HG03575 (cell line): ENCODE measurements at regions not wholly inside any gene's neighbourhood (a gene's known extent, or its start where the extent isn't known, plus 50 kb on each side); places are given as distances from the start of the nearest gene placed in this dataset.
"Not testable (repeated sequence)": the region's sequence is repeated elsewhere in the genome, so short reads cannot be mapped to it uniquely, and the experiment has no call there.

Experiments
- ATAC-seq: cut with Tn5 transposase; IDR thresholded peaks from one replicate; pipeline ENCODE4 v1.9.1; 2021; ENCODE audit not compliant: unreplicated experiment, insufficient number of reproducible peaks, low FRiP score; ENCODE audit errors: extremely low read depth

DNA sequence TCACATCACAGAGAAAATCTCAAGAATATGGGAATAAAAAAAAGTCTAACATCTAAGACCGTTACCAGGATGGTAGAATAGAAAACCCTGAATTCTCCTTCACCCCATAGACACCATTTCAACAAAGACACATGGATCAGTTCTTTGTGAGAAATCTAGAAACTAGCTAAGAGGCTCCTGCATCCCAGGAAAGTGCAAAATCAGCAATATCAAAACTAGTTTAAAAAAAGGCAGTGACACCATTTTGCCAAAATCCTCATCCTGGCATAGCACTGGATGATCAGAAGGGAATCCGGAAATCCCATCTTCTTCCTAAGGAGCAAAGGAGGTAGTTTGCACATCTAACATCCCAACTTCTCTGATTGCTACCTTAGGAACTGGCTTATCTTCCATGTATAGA, 88.9 kb upstream of the MAGEE2 start:
- ATAC-seq, result no peak

DNA sequence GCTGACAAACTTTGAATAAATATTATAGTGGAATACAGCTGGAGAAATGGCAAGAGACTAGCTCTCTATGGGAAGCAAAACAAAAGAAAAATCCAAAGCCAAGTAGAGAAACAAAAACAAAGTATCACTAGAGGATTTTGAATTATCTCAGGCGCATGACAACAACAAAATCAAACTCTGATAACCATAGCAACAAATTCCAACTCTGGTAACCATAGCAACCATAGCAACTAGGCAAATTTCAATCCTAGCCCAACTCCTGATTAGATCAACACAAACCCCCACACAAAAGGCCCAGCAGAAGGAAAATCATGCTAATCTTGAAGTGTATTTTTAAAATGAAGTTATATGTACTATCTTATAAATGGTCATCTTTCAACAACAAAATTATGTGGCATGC, 98.4 kb upstream of the MAGEE2 start:
- ATAC-seq, result no peak

DNA sequence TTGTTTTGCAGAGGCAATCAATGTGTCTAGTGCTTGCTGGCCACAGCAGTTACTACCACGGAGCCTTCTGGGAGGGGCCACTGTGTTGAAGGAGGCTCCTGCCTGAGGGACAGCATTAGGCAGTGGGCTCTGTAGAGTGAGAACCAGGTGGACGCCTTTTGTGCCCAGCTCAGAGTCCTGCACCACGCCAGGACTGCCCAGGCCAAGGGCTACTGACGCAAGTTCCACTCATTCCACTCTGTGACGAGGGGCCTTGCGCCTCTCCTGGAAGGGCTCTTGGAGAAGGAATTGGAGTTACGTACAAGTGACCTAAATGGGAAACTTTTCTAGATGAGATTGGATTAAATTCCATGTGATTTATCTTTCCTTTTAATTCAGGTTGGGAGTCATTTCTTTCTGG, 102.8 kb upstream of the MAGEE2 start:
- ATAC-seq, result no peak

DNA sequence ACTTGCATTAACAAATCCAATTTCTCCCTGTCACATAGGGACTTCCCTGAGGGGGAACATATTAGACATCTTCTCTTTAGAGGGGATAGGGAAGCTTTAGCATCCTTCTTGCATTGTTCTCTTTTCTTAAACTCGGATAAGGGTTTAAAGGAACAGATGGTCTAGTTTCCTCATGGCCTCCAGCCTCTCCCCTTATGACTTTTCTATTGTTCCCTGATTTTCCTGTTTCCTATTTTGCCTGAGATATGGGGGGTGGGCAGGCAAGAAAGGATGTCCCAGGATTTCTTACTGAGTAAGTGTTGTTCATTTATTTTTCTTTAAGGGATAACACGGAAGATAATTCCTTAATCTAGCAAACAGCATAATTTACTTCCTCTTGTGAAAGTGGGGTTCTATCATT, 107.7 kb upstream of the MAGEE2 start:
- no peak for ATAC-seq

DNA sequence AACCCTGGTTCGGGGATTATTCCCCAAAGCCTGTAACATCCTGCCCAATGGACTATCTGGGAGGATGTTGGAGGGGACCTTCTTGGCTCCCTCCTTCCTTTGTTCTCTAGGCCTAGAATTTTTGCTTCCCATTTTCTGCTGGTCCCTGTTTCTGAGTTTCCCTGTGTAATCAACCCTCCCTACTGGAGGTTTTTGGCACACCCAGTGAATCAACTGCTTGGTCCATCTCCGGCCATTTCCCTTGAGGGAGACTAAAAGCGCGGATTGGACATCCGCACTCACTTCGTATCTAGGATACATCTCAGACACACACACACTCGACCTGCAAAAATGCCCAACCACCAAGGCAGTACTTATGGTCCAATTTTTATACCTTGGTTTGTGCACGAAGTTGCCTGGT, 108.2 kb upstream of the MAGEE2 start:
- no peak for ATAC-seq

DNA sequence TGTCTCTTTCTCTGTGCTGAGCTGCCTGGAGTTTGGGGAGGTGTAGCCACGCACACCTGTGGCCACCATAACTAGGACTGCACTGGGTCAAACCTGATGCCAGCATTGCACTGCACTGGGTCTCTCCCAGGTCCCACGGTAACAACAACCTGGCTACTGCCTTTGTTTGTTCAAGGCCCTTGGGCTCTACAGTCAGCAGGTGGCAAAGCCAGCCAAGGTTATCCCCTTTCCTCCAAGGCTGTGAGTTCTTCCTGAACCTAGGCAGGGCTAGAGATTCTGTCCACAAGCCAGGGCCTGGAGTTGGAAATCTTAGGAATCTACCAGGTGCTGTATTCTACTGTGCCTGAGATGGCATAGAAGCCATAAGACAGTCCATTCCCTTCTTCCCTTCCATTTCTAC, 126.7 kb upstream of the MAGEE2 start:
- ATAC-seq, result no peak

DNA sequence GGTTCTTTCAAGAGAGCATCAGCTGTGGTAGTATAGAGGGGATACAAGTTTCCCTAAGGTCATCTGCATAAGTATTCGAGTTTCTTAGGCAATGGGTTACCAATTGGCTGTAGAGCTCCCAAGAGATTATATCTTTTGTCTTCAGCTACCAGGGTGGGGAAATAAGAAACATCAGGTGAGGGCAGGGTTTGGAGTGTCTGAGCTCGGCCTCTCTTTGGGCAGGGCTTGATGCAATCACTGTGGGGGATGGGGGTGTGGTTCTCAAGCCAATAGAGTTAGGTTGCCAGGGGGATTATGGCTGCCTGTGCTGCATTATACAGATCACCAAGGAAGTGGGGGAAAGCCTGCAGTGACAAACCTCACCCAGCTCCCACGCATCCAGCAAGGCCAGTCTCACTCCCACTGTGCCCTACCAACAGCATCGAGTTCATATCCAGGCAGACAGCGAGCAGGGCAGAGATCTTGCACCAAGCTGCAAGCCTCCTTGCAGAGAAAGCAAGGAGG, 172.1 kb upstream of the MAGEE2 start:
- no peak for ATAC-seq

DNA sequence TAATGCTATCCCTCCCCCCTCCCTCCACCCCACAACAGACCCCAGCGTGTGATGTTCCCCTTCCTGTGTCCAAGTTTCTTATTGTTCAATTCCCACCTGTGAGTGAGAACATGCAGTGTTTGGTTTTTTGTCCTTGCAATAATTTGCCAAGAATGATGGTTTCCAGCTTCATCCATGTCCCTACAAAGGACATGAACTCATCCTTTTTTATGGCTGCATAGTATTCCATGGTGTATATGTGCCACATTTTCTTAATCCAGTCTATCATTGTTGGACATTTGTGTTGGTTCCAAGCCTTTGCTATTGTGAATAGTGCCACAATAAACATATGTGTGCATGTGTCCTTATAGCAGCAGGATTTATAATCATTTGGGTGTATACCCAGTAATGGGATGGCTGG, 176.3 kb upstream of the MAGEE2 start:
- ATAC-seq, result not testable (repeated sequence)

DNA sequence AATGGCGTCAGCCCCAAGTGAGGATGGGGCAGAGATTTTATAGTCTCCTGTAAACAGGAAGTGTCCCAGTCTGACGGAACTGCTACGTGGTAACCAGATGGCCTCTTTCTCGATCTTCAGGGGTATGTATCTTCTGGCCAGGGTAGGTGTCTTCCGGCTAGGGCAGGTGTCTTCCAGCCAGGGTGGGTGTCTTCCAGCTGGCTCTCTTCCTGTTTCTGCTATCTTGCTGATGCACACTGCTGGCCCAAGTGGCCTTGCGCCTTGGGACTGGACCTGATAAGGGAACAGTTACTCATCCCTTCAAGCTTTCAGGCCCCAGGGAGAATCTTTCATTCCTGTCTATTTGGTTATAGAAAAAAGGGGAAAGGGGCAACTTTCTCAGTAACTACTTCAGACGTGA, 178.7 kb upstream of the MAGEE2 start:
- no peak for ATAC-seq

DNA sequence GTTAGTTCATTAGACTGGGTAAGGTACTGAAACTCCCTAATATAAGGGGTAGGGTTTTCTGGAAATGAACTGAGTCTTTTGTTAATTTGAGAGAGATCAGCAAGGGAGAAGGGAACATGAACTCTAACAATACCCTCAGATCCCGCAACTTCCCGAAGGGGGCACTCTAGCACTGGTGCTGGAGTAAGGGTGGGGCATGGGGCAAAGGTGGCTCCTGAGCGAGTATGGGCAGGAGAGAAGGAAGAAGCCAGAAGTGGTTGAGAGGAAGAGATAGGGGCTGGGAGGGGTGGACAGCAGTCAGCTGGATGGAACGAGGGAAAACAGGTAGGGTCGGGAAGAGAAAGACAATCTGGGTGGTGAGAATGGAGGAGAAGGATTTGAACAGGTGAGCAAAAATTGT, 183.2 kb upstream of the MAGEE2 start:
- no peak for ATAC-seq

DNA sequence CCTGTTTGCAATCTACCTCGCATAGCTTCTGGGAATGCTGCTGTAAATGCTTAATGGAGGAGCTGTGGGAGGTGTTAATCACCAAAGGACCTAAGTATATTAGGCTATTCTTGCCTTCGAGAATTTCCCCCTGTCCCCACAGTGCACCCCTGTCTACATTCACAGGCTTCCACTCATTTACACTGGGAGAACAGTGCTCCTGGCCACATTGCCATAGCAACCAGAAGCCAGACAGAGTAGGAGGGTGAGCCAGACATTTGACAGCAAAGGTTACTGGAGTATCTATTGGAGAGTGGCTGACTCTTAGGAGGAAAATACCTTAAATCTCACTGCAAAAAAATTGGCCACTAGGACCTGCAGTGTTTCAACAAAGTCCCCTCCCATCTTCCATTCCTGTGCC, 185.9 kb upstream of the PBDC1 start:
- no peak for ATAC-seq

DNA sequence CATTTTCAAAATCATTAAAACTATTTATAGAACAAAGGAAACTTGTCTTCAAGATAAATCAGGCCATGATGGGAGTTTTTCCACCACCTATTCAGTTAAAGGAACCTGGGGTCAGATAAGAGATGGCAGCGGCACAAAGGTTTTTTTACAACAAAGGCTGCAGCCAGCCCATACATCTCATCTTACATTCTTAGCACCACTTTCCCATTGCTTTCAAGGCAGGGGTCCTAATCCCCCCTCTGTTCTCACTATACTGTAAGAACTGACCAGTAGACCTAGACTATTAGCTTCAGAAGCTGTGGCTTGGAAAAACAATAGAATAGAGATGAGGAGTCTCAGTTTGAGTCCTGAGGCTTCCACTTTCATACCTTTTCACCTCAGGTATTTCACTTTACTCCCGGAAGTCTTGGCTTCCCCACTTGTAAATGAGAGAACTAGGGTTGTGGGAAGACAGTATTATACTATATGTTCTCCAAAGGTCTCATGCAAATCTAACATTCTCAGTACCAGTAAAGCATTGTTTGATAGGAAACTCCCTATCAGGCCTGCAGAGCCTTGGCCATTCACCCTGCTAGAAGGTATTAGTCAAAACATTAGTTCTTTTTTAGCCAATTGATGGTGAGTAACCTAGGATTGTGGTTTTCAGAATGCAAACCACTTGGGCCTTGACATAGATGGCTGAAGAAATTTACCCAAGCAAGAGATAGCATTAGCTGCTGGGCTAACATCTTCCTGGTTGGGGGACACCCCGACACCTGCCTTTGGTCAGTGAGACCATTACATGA, 182.9 kb upstream of the PBDC1 start:
- ATAC-seq, result peak; percentile 79

DNA sequence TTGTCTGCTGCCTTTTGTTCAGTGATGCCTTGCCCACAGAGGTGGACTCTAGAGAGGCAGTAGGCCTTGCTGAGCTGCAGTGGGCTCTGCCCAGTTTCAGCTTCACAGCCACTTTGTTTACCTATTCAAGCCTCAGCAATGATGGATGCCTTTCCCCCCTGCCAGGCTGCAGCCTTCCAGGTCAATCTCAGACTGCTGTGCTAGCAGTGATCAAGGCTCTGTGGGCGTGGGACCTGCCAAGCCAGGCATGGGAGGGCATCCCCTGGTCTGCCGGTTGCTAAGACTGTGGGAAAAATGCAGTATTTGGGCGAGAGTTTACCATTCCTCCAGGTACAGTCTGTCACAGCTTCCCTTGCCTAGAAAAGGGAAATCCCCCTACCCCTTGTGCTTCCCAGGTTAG, 175.2 kb upstream of the PBDC1 start:
- ATAC-seq, result no peak

DNA sequence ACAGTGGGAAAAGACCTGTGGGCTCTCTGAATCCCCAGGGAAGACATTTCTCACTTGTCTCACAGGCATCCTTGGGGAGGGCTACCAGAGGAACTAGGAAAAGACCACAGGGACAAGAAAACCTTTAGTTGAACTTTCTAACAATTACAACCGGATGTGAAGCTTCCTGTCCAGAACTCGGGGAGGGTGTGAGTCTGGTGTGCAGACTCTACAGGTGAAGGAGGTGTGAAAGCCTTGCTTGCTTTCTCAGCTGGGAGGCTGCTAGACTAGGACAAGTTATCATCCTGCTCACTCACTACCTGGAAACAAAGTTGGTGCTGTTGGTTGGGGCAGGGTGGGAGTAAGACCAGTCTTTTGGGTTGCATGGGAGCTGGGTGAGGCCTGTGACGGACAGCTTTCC, 158.5 kb upstream of the PBDC1 start:
- ATAC-seq, result no peak

DNA sequence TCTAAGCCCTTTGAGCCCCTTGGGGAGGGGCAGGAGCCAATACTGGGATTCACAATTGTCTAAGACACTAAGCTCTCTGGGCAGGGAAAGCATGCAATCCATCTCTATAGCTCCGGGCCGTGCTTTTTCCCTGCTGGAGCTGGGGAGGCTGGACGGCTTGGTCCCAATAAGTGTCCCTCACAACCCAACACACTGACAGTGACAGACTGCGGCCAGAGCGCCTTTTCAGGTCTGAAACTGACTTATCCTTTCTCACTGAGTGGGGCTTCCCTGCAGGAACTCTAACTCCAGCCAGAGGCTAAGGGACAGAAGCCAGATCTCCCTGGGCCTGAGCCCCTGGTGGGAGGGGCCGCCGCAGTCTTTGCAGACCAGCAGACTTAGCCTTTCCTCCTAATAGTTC, 146.6 kb upstream of the PBDC1 start:
- no peak for ATAC-seq

DNA sequence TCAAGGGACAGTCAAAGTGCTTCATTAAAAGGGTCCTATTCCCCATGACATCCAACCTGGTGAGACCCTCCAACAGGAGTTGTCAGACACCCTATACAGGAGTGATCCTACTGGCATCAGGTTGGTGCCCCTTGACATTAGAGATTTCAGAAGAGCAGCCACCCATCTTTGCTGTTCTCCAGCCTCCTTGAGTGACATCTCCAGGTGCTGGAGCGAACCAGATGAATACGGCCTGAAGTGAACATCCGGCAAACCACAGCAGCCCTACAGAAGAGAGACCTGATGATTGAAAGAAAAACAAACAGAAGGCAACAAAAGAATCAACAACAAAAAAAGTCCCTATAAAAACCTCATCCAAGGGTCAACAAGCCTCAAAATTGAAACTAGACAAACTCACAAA, 146.1 kb upstream of the PBDC1 start:
- no peak for ATAC-seq

DNA sequence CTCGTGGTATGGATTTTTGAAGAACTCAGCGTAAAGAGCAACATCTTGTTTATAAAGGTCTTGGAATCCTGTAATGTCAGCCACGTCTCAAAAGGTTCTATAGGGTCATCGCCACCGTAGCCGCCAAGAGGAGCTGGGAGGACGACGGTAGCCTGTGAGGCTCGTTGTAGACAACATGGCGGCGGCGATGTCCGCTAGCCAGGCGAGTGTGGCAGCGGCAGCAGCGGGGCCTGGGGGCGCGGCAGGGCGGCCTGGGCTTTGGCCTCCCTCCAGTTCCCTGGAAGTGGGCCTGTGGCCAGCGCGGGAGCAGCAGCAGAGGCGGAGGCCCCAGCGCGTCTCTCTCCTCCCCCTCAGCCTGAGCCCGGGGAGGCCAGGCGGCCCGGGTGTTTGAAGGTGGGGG, 143.5 kb upstream of the PBDC1 start:
- ATAC-seq, result no peak

DNA sequence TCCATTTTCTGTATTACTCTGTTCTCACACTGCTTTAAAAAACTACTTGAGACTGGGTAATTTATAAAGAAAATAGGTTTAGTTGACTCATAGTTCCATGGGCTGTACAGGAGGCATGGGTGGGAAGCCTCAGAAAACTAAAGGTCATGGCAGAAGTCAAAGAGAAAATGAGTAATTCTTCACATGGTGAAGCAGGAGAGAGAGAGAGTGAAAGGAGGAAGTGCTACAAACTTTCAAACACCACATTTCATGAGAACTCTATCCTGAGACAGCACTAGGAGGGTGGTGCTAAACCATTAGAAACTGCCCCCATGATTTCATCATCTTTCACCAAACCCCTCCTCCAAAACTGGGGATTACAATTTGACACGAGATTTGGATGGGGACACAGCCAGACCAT, 108.0 kb upstream of the PBDC1 start:
- no peak for ATAC-seq

DNA sequence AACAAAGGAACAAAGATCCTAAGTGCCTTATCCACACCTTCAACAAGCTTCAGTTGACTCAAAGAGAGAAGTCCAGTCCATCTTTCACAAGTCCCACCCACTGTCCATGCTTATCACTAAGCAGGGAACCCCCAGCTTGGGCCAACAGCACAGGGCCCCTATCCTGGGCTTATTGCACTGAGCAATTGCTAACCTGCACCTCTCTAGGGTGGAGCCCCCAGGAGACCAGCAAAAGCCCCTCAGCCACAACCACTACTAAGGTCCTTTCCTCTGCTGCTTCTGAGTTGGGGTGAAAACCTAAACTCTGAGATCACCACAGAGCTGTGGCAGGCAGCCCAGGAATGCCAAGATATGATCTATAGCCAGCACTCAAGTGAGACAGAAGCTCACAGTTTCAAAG, 96.7 kb upstream of the PBDC1 start:
- no peak for ATAC-seq

DNA sequence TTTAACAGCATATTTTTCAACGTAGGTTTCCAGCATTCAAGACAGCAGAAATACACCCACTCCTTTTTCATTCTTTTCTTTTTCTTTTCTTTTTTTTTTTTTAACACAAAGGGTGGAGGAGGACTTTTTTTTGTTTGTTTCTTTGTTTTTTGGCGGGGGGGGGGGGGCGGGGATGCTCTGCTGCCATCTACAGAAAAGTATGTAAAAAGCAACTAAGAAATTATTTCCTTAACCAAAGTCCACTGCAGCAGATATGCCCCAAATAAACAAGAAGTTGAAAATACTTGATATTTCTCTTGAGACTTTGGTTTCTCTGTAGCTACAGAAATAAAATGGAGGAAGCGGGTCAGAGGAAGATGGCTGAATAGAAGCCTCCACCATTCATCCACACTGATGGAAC, 63.2 kb upstream of the PBDC1 start:
- ATAC-seq, result no peak
